HG03469 (cell line): ENCODE measurements at regions not wholly inside any gene's neighbourhood (a gene's known extent, or its start where the extent isn't known, plus 50 kb on each side); places are given as distances from the start of the nearest gene placed in this dataset.

Experiments
- ATAC-seq: cut with Tn5 transposase; IDR thresholded peaks from one replicate; pipeline ENCODE4 v1.9.1; 2021; ENCODE audit warnings: mild to moderate bottlenecking, moderate library complexity, moderate number of reproducible peaks; ENCODE audit not compliant: unreplicated experiment

DNA sequence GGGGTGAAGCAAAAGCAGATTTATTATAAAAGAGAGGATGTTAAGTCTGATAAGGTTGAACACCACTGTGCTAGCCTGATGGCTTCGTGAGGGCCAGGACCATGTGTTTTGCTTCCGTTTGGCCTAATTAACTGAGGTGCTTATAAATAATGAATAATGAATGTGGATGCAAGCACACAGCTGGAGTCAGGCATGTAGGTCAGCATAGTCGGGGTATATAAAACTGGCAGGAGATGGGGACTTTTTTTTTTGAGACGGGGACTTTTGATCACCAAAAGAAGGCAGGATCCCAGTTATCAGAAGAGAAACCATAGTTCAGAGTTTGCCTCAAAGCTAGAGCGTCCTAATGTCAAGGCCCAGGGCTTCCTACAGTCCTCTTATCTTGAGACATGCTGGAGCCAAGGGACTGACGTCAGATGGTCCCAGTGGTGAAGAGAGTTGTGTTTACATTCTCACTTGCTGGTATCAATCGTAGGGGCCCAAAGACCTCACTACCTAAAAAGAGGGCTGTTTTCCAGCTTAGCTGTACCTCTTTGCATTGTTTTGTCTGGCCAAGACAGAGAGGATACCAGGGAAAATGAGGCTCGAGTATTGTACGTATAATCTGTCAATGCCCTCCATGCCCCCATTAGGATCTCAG, 50.4 kb downstream of the RTL9 start:
- no peak for ATAC-seq

DNA sequence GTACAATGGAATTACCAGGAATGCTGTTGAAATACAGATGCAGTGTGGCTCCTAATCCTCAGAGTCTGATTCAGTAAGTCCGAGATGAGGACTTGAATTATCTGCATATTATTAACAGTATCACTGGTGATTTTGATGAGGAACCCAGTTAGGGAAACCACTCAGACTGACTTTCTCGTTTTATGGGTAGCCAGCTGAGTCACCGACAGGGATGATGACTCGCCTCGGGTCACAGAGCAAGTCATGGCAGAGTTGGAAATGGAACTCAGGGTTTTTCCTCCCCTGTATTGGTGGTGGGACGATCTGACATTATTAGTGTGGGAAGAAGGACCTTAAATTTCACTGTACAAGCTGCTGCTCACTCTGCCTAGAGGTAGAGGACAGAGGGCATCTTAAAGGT, 51.3 kb downstream of the RTL9 start:
- no peak for ATAC-seq

DNA sequence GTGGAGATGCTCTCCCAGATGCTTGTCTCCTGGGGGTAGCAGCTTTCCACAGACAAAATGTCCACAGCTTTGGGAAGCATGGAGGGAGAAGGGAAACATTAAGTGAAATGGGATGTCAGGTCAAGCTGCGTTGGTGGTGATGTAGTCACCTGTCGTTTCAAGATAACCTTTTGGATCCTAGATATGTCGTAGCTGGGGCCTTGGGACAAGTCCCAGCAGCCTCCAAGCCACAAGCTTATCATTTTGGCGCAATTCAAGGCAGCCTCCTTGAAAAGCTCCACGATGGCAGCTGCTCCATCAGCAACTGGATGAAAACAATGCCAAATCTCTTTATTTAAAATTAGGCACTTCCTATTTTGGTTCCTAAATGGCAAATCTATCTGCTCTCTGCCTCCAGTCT, 52.0 kb downstream of the RTL9 start:
- no peak for ATAC-seq

DNA sequence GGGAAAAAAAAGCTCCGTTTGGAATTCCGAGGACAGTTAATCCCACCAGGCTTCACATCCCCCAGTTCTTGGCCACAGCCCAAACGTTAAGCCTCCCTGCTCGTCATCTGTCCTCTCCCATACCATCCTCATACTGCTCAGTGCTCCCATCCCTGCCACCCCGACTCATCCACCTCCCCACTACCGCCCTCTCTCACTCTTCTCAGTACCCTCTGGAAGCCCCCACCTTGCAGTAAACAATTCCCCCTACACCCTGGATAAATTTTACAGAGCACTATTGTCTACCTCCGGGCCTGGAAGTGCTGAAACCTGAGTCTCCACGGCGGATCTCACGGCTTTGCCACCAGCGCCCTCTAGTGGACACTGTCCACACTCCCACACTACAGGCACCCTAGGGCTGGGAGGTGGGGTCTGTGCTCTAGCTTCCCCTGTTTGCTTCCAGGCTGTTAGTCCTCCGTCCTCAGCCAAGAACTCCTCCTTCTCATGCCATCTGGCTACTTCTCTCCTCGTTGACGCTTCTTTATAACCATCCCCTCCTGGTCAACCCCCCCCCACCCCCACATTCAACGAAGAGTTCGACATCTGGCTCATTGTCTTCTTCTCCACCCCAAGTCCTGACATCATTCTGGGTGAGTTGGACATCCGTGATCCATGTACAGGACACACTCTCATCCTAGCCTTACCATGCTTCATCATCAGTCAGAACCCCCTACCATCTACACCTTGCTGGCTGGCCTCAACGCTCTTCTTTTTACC, 54.5 kb downstream of the RTL9 start:
- ATAC-seq: peak; percentile 51

DNA sequence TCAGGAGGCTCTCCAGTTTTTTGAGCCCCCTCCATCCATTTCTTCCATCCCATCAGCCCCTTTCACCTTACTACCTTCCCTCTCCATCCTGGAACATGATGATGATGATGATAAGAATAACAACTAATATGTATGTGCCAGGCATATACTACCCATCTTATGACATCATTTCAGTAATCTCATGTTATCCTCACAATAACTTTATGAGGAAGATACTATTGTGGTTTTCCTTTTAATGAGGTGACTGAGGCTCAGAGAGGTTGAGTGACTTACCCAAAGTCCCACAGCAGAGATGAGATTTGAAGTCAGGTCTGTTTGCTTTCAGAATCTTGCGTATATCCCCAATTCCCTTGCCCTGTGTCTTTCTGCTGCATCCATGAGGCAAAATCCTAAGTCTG, 55.1 kb downstream of the RTL9 start:
- ATAC-seq: no peak

DNA sequence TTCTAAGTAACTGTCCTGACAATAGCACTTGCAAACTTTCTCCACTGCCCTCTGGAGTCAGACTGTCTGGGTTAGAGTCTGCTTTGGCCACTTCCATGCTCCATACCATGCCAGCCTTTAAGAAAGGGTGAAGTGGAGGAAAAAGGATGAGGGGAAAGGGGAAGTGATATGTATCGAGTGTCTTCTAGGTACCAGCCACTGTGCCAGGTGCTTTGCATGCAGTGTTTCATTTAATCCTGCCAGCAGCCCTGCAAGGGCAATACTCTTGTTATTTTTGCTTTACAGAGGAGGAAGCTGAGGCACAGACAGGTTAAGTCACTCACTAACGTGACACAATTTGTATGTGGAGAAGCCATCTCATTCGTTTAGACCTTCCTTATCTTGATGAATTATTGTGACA, 55.6 kb downstream of the RTL9 start:
- ATAC-seq: peak; percentile 8

DNA sequence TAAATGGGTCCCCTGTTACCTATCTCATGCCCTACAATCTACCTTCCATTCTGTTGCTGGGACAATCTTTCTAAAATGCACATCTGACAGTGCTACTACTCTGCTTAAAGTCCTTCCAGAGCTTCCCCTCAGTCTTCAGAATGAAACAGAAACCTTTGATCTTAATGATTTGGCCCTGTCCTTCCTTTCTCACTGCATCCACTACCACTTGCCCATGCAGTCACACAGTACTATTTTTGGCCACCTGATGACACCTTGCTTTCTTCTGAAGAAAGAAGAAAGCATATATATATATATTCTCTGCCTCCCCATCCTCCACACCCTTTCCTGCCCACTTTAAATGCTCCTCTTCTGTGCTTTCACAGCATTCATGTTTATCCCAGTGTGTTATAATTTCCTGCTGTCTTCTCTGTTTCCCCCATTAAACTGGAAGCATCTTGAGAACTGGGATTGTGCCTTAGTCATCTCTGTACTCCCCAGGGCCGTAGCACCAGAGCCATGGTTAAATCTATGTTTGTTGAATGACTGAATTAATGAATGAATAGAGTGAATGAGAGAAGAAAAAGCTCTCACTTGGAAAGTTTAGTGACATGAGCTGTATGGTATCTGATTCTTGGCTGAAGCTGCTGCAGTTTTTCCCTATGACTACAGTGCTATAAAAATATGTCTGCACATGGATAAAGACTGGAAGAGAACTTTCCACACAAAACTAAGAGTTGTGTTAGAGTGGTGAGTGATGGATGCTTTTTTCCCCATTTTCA, 56.2 kb downstream of the RTL9 start:
- peak; percentile 64 for ATAC-seq

DNA sequence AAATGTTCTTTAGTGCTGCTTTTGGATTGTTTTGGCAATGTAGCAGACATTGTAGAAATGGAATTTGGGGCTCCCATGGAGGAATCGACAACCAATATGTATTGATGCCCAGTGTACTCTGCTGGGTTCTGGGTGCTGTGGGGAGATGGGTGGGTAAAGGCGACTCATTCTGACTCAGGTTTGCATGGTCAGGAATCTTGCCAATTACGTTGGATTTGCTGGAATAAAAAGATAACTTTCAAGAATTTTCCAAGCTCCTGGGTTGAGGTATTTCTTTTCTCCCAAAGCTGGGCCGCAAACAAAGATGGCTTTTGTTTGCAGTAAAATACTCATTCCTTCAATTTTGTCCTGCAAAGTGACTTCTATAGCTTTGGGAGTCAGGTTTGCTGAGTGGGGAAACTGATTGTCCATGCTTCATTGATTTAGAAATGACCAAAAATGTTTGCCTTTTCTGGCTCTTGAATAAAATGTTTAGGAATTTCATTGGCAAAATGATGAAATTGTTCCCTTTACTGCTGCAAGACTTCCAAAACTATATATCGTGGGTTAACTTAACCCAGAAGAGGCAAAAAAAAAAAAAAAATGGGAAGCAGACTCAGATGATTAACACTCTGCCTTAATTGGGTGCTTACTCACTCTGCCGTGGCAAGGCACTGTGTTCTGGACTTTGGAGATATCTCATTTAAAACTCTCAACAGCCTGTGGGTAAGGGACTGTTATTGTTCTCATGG, 57.0 kb downstream of the RTL9 start:
- ATAC-seq: no peak

DNA sequence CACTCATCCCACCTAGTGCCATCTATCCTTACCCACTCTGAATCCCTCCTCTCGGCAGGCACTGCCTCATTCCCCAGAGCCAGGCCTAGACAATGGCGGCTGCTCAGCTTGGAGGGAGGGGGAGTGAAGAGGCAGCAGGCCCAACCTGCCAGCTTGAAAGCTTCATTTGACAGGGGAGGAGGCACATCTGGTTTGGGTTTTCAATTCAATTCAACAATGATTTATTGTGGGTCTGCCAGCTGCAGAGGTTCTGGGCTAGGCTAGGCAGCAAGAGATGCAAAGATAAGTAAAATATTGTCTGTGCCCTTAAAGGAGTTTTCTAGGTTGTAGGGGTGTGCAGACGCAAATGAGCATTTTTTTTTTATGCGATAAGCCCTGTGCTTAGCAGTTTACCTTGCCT, 58.5 kb downstream of the RTL9 start:
- no peak for ATAC-seq

DNA sequence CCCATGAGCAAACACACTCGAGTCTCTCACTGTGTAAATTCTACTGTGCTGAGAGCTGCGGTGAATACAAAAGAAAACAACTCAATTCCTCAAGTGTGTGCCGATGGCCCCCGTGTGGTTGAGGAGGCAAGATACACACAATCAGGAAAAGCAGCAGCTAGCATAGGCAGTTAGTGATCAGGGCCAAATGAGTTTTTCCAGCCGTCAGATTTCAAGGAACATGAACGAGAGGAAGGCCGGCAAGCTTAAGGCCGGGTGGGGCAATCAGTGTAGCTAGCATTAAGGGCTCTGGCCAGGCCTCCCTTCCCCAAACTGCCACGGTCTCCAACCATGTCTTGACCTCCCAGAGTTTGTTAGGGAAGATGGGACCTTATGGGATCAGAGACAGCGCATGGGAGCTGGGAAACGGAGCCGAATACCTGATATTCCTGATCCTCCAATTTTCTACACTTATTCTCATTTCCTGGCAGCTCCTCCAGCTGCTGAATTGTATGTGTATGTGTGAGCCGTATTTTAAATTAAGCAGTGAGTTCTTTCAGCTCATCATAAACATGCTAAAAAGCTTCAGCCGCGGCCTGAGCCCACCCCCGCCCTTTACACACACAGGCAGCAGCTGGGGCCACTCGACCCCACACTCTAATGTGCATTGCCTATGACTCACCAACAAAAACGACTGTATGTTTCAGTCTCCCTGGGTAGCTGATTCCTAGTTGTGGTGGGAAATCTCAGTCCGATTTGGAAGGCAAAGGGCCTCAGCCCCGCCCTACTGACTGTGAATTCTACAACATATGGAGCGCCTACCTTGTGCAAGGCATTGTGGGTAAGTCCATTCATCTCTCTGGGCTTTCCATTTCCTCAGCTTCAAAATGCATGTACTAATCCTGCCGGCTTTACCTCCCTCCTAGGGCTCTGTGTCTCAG, 59.9 kb downstream of the RTL9 start:
- ATAC-seq: no peak

DNA sequence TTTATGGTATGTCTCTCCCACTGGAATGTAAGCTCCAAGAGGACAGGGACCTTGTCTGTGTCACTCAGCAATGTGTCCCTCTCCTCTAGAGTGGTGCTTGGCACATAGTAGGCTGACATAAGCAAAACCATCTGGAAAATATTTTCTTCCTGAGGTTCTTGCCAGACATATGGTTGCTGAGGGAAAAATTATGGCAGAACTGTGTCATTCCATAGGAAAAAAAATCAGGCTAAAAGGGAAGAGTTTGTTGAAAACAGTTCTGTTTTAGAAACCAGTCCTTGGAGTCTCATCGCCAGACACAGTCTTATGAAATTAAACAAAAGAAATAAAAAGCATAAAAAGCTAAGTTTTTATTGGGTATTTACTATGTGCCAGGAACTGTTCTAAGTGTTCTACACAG, 60.9 kb downstream of the RTL9 start:
- no peak for ATAC-seq

DNA sequence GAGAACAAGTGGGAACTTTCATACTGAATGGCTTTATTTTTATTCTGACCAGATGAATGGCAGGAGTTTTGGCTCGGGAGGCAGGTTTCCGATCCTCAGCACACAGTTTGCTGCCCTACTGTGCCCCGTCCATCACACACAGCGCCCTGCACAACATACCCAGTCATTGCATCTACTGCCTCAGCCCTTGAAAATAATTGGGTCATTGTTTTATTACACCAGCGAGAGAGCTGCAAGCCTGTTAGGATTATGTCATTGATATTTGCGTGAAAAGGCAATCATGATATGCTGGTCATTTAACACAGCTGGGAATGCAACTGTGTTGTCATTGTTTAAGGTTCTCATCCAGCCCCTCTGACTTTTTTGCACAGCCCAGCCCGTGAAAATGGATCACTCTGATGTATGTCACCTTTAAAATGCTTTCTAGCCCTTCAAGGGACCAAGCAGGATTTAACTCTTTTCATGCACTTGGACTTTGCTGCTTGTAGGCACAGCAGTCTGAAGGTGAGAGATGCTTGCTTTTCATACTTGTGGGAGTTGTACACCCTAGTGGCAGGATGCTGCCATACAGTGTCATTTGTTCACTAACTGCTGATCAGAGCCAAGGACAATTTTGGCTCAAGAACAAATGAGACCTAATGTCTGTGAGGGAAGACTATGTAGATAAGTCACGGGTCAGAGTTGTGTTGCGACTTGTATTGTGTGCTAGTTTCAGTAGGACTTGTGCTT, 62.3 kb downstream of the RTL9 start:
- ATAC-seq: no peak

DNA sequence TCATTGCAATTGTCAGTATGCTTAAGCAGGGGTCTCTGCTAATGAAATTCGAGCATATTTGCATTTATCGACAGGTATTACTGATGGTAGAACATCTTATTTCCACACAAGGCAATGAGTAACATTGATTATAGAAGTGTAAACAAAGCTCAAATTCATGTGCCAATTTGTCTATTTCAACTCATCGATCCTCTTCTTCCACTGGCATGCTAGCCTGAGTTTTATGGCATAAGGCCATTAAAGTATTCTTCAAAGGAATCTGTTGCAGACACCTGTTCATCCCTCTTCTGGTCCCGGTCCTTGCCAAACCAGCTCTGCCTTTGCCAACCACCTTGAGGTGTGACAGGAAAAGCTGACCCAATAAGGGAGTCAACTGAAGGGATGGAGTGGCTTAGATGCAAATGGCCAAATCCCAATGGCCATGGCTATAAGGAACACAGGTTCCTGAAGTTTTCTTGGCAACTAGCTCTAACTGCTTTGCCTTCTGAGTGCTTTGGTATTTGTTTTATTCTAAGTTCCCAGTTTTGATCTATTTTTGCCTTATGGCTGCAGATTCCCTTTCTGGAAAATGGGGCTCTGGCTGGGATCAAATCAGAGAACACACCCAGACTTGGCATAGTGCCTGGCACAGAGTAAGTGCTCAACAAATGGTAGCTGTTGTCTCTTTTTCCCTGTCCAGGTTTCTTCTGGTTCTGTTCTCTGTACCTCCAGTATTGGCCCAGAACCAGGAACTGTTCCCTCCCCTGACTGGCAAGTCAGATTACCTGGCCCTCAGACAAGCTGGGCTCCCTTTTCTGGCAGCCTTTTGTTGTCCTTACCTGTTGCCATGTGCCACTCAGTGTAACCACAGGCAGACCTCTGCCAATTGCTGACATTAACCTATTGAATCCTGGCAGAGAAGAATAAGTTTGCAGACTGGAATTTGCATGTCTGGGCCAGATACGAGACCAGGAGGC, 63.1 kb downstream of the RTL9 start:
- ATAC-seq: no peak

DNA sequence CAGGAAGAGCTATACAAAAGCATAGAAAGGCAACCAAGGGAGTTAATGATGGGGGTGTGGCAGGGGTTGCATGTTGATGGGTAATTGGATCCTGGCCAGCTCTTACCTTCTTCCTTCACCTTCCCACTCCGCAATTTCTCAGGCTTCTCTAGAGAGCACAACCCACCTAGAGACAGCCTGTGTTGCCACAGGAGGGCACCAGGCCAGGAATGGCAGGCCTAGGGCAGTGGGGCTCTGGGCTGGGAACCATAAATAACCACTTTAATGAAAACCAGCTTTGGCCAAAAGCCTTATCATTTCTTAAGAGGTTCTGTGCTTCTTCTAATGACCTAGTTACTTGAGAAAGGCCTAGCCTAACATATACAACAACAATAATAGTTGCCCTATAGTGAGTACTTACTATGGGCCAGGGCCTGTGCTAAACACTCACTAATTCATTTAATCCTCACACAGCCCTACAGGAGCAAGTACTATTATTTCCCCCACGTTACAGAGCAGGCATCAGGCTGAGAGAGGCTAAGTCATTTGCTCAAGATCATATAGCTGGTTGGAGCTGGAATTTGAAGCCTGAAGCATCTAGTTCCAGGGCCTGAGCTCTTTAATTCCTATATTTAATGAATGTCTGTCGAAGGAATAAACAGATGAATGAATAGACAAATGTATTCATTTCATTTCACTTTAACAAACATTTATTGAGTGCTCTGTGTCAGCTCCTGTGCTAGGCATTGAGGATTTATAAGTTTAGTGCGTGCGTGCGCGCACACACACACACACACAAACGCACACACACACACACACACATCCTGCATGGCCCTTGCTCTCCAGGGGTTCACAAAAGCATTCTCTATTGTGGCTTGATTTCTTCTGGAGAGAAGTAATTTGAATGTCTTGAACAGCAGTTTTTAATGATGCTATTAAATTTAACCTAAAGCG, 66.8 kb downstream of the RTL9 start:
- no peak for ATAC-seq

DNA sequence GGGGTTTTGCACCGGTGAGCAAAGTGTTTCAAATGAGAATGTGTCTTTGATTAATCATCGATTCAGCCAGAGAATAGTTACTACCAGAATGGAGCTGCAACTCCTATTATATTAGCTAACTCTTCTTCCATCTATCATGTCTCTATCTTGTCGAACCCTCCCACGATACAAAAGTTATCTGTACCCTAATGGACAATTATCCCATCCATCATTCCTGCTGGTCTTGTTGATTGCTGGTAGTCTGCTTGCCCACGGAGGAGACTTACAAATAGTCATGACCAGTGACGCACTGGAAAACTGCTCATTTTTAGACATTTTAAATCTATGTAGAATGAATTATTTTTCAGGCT, 67.5 kb downstream of the RTL9 start:
- no peak for ATAC-seq

DNA sequence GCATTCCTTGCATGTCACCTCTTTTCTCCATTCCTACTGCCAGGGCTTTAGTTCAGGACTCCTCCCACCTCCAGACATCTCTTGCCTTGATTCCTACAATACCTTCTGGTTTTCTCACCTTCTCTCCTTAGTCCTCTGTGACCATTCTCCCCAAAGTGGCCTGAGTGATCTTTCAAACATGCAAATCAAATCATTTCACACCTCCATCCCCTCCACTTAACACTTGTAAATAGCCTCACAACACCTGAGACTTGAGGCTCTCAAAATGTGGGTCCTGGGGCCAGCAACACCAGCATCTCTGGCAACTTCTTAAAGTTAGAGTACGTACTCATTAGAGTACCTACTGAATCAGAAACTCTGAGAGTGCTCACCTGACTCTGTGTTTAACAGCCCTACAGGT, 68.4 kb downstream of the RTL9 start:
- no peak for ATAC-seq

DNA sequence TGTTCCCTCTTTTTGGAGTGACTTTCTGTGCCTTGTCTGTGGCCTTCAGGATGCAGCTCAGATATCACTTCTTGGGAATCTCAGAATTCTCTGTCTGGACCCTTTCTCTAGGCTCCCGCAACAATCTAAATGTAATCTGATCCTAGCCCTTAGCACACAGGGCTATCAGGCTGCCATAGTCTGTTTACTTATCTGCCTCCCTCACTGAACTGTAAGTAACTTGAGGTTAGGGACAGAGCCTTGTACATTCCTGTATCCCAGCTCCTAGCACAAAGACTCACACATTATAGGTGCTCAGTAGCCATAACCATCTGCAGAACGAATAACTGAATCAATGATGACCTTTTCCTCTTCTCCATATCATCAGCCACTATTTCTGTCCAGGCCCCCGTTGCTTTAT, 69.5 kb downstream of the RTL9 start:
- no peak for ATAC-seq
